Type B pancreatic cell (in vitro differentiated cells): ENCODE measurements at regions not wholly inside any gene's neighbourhood (a gene's known extent, or its start where the extent isn't known, plus 50 kb on each side); places are given as distances from the start of the nearest gene placed in this dataset.

ENCODE experiments used
- DNase-seq: peaks from one replicate; pipeline ENCODE4 v3.0.0; 2021; ENCODE audit warnings: mixed read lengths; ENCODE audit not compliant: unreplicated experiment; ENCODE audit errors: extremely low spot score
- H3K27ac Mint-ChIP-seq: 2 replicates; pipeline ENCODE4 v1.8.0; 2021; ENCODE audit warnings: mild to moderate bottlenecking, mixed read lengths
- H3K27me3 Mint-ChIP-seq: 2 replicates; pipeline ENCODE4 v1.8.0; 2021; ENCODE audit warnings: mixed read lengths
- H3K36me3 Mint-ChIP-seq: 2 replicates; pipeline ENCODE4 v1.8.0; 2021; ENCODE audit warnings: mixed read lengths
- H3K4me1 Mint-ChIP-seq: one replicate; pipeline ENCODE4 v1.8.0; 2021; ENCODE audit warnings: mixed read lengths; ENCODE audit not compliant: unreplicated experiment
- H3K4me3 Mint-ChIP-seq: 2 replicates; pipeline ENCODE4 v1.8.0; 2021; ENCODE audit warnings: mild to moderate bottlenecking, mixed read lengths
- H3K9me3 Mint-ChIP-seq: 2 replicates; pipeline ENCODE4 v1.8.0; 2021; ENCODE audit warnings: mixed read lengths
- CTCF ChIP-seq: fragments of 200-600 bp; sonication (generic); conservative IDR thresholded peaks from 2 replicates; pipeline ENCODE4 v1.5.0; 2021; ENCODE audit warnings: antibody characterized with exemption, mild to moderate bottlenecking

GRCh38 chr9:99457981-99458380, 235.9 kb downstream of the SEC61B start:
- Mint-ChIP-seq H3K4me1 (no peaks in the 10 kb centered on the region), H3K27ac (no peak overlapping the region), H3K9me3 (no peaks in the 10 kb centered on the region), H3K36me3 (no peaks in the 10 kb centered on the region), H3K27me3 (no peaks in the 10 kb centered on the region), H3K4me3 (no peak overlapping the region)
- TF ChIP-seq CTCF = no peak
- DNase-seq = no peak

DNA sequence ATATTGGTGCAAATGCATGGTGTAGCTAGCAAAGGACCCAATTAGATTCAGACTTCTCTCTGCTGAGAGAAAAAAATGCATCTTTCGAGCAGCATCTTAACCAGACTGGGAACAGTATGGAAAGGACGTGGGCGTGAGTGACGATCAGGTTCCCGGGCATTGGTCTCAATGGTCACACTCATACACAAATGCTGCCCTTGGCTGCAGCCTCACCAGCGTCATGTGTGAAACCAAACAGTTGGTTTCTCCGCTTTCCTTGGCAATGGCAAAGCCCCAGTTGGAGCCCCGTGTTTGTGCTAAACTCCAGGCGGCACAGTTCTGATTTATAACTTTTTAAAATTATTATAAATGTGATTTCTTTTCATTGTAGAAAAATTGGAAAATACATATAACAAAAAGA, 237.8 kb downstream of the SEC61B start:
- Mint-ChIP-seq H3K36me3 (no peaks in the 10 kb centered on the region), H3K27me3 (no peaks in the 10 kb centered on the region), H3K4me1 (no peaks in the 10 kb centered on the region), H3K9me3 (no peaks in the 10 kb centered on the region), H3K27ac (no peak overlapping the region), H3K4me3 (no peak overlapping the region)
- DNase-seq = no peak
- no peak for TF ChIP-seq CTCF

GRCh38 chr9:99463131-99463530, 241.0 kb downstream of the SEC61B start:
- H3K4me1 Mint-ChIP-seq = peaks cover 10% of the 10 kb centered on the region
- DNase-seq = no peak

DNA sequence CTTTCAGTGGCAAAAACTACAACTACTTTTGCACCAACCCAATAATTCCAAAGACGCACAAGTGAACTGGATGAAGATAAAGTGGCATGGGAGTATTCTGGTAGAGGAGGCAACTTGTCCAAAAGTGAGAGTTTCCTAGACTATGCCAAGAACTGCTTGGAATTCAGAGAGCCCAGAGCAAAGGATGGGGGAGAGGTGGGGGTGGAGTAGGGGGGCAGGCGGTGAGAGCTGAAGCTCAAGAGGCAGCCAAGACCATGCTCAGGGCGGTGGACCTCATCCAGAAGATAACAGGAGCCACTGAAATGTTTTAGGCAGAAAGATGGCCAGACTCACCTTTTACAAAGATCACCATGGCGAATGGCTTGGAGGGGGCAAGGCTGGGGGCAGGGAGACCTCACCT, 242.5 kb downstream of the SEC61B start:
- no peaks in the 10 kb centered on the region for H3K9me3 Mint-ChIP-seq
- peaks cover 10% of the 10 kb centered on the region for H3K4me1 Mint-ChIP-seq
- no peak overlapping the region for H3K4me3 Mint-ChIP-seq
- H3K27ac Mint-ChIP-seq = no peak overlapping the region
- DNase-seq = no peak
- no peaks in the 10 kb centered on the region for H3K36me3 Mint-ChIP-seq
- no peaks in the 10 kb centered on the region for H3K27me3 Mint-ChIP-seq
- no peak for TF ChIP-seq CTCF

More at GRCh38 chr9:99463131-99463530, 241.0 kb downstream of the SEC61B start:
- Mint-ChIP-seq H3K36me3 (no peaks in the 10 kb centered on the region), H3K27me3 (no peaks in the 10 kb centered on the region), H3K27ac (no peak overlapping the region), H3K9me3 (no peaks in the 10 kb centered on the region), H3K4me3 (no peak overlapping the region)
- no peak for TF ChIP-seq CTCF

DNA sequence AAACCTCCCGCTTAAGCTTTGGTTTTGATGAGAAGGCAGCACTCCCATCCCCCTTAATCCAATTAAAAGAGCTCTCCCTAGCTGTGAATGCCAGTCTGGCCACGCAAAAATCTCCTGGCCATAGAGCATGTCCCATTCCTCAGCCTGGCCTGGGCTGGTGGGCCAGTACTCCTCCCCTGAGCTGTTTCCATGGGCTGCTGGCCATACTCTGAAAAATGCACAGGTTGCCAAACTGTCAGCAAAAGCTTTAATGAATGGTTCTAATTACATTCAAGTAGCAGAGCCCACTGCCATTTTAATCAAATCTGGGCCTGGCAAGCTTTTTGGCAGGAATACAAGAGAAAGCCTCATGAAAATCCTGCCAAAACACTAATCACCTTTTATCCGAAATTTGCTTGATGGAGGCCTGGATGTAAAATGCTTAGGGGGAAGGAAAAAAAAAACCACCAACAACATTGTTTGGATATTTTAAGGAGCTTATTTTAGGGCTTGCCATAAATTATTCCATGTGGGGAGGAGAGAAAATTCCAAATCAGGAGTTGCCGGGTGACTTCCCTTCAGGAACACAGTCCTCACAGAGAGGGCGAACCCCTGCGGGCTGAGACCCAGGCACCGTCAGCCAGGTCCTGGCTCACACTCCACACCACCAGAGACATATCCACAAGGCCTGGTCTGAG, 243.3 kb downstream of the SEC61B start:
- Mint-ChIP-seq H3K9me3 (no peaks in the 10 kb centered on the region), H3K4me3 (no peak overlapping the region), H3K4me1 (peaks cover 10% of the 10 kb centered on the region)

More for the DNA sequence above, 243.3 kb downstream of the SEC61B start:
- no peak for TF ChIP-seq CTCF
- DNase-seq = no peak
- Mint-ChIP-seq H3K27ac (no peak overlapping the region), H3K36me3 (no peaks in the 10 kb centered on the region), H3K27me3 (no peaks in the 10 kb centered on the region)
